SK-N-SH treated with all-trans-retinoic acid at 6 μM for 48 hours (cell line): ENCODE measurements at regions not wholly inside any gene's neighbourhood (a gene's known extent, or its start where the extent isn't known, plus 50 kb on each side); places are given as distances from the start of the nearest gene placed in this dataset.

ENCODE experiments used
- OSR1 ChIP-seq: fragments of 250-450 bp; sonication (Bioruptor Pico); IDR thresholded peaks from 2 replicates; pipeline ENCODE4 v1.8.0; 2022; ENCODE audit warnings: moderate library complexity, mild to moderate bottlenecking, inconsistent platforms
- POU6F1 ChIP-seq: fragments of 250-450 bp; sonication (Bioruptor Pico); IDR thresholded peaks from 2 replicates; pipeline ENCODE4 v1.8.0; 2021; ENCODE audit warnings: low read depth, mild to moderate bottlenecking, moderate library complexity, borderline replicate concordance
- PPARA ChIP-seq: fragments of 250-450 bp; sonication (Bioruptor Pico); IDR thresholded peaks from 2 replicates; pipeline ENCODE4 v1.5.0; 2020; ENCODE audit warnings: mild to moderate bottlenecking, borderline replicate concordance
- RARB ChIP-seq: fragments of 250-450 bp; sonication (Bioruptor Pico); IDR thresholded peaks from 2 replicates; pipeline ENCODE4 v1.8.0; 2021; ENCODE audit warnings: mild to moderate bottlenecking, moderate library complexity
- TSHZ2 ChIP-seq: fragments of 250-450 bp; sonication (Bioruptor Pico); IDR thresholded peaks from 2 replicates; pipeline ENCODE4 v1.5.0; 2020; ENCODE audit warnings: mild to moderate bottlenecking, moderate library complexity
- ZC3H10 ChIP-seq: fragments of 250-450 bp; sonication (Bioruptor Pico); IDR thresholded peaks from 2 replicates; pipeline ENCODE4 v1.5.1; 2021; ENCODE audit warnings: mild to moderate bottlenecking, moderate library complexity
- ZFP3 ChIP-seq: fragments of 250-450 bp; sonication (Bioruptor Pico); IDR thresholded peaks from 2 replicates; pipeline ENCODE4 v1.5.0; 2020; ENCODE audit warnings: mild to moderate bottlenecking, moderate library complexity
- ZNF565 ChIP-seq: fragments of 450-650 bp; formaldehyde crosslinking; conservative IDR thresholded peaks from 2 replicates; pipeline ENCODE4 v1.5.0; 2020; ENCODE audit warnings: low read depth, mild to moderate bottlenecking, moderate library complexity
- ZNF70 ChIP-seq: fragments of 450-650 bp; formaldehyde crosslinking; IDR thresholded peaks from 2 replicates; pipeline ENCODE4 v1.5.0; 2020; ENCODE audit warnings: mild to moderate bottlenecking, moderate library complexity
- TF ChIP-seq, protein P1 (sequence below): fragments of 250-450 bp; sonication (Bioruptor Pico); IDR thresholded peaks from 2 replicates; pipeline ENCODE4 v1.5.1; 2020; ENCODE audit warnings: low read depth, mild to moderate bottlenecking, moderate library complexity

- TF ChIP-seq ZNF70 (CRISPR knock-in tag): no peak
- no peak for TF ChIP-seq PPARA (CRISPR knock-in tag)
- no peak for TF ChIP-seq OSR1
- no peak for TF ChIP-seq RARB
- TF ChIP-seq, protein P1, sequence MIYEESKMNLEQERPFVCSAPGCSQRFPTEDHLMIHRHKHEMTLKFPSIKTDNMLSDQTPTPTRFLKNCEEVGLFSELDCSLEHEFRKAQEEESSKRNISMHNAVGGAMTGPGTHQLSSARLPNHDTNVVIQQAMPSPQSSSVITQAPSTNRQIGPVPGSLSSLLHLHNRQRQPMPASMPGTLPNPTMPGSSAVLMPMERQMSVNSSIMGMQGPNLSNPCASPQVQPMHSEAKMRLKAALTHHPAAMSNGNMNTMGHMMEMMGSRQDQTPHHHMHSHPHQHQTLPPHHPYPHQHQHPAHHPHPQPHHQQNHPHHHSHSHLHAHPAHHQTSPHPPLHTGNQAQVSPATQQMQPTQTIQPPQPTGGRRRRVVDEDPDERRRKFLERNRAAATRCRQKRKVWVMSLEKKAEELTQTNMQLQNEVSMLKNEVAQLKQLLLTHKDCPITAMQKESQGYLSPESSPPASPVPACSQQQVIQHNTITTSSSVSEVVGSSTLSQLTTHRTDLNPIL (CRISPR knock-in tag): no peak
- no peak for TF ChIP-seq TSHZ2 (CRISPR knock-in tag)
- TF ChIP-seq ZFP3 (CRISPR knock-in tag): no peak
- TF ChIP-seq ZC3H10 (CRISPR knock-in tag): no peak
- no peak for TF ChIP-seq ZNF565 (CRISPR knock-in tag)
- no peak for TF ChIP-seq POU6F1 (CRISPR knock-in tag)
These were observed 367.0 kb upstream of the MARCKS start for GRCh38 chr6:113489952-113490746.
